H9 (cell line): ENCODE measurements at regions not wholly inside any gene's neighbourhood (a gene's known extent, or its start where the extent isn't known, plus 50 kb on each side); places are given as distances from the start of the nearest gene placed in this dataset.

Experiments used
- DNase-seq: peaks from one replicate; pipeline ENCODE4 v3.0.0-alpha.2; 2017
- H2AFZ ChIP-seq: one replicate; pipeline ENCODE4 v1.6.1; 2013; ENCODE audit warnings: mild to moderate bottlenecking, low read length, control low read depth, moderate library complexity
- H2AK5ac ChIP-seq: 2 replicates; pipeline ENCODE4 v1.6.1; 2013; ENCODE audit warnings: low read length, control low read depth, mixed read lengths; ENCODE audit not compliant: insufficient read length
- H2BK120ac ChIP-seq: one replicate; pipeline ENCODE4 v1.6.1; 2013; ENCODE audit warnings: low read depth, mild to moderate bottlenecking, low read length, control low read depth, inconsistent platforms; ENCODE audit not compliant: poor library complexity, severe bottlenecking
- H2BK12ac ChIP-seq: 2 replicates; pipeline ENCODE4 v1.6.1; 2013; ENCODE audit warnings: low read length, control low read depth, mixed read lengths, low read depth; ENCODE audit not compliant: insufficient read length
- H2BK15ac ChIP-seq: 2 replicates; pipeline ENCODE4 v1.6.1; 2013; ENCODE audit warnings: low read depth, low read length, control low read depth
- H2BK20ac ChIP-seq: one replicate; pipeline ENCODE4 v1.6.1; 2013; ENCODE audit warnings: low read depth, mild to moderate bottlenecking, low read length, control low read depth, inconsistent platforms; ENCODE audit not compliant: poor library complexity, severe bottlenecking
- H2BK5ac ChIP-seq: 2 replicates; pipeline ENCODE4 v1.6.1; 2013; ENCODE audit warnings: low read length, control low read depth, mixed read lengths; ENCODE audit not compliant: insufficient read length
- H3K14ac ChIP-seq: 2 replicates; pipeline ENCODE4 v1.6.1; 2013; ENCODE audit warnings: low read length, control low read depth; ENCODE audit not compliant: insufficient read depth
- H3K18ac ChIP-seq: 2 replicates; pipeline ENCODE4 v1.6.1; 2013; ENCODE audit warnings: low read depth, mild to moderate bottlenecking, mixed read lengths, low read length, control low read depth; ENCODE audit not compliant: insufficient read length
- H3K23ac ChIP-seq: 2 replicates; pipeline ENCODE4 v1.6.1; 2013; ENCODE audit warnings: low read length, control low read depth, mixed read lengths, low read depth; ENCODE audit not compliant: insufficient read length
- H3K23me2 ChIP-seq: 2 replicates; pipeline ENCODE4 v1.6.1; 2013; ENCODE audit warnings: low read depth, mild to moderate bottlenecking, mixed read lengths, low read length, control low read depth; ENCODE audit not compliant: insufficient read length, poor library complexity, severe bottlenecking
- H3K27ac ChIP-seq: 2 replicates; pipeline ENCODE4 v1.5.1; 2013; ENCODE audit warnings: low read length, control low read depth, mixed read lengths, low read depth; ENCODE audit not compliant: insufficient read length
- H3K27me3 ChIP-seq: 2 replicates; pipeline ENCODE4 v1.6.1; 2013; ENCODE audit warnings: low read length, control low read depth, inconsistent platforms; ENCODE audit not compliant: insufficient read depth
- H3K4ac ChIP-seq: 2 replicates; pipeline ENCODE4 v1.6.1; 2013; ENCODE audit warnings: low read depth, mild to moderate bottlenecking, control low read depth, inconsistent platforms, low read length, moderate library complexity
- H3K4me1 ChIP-seq: 2 replicates; pipeline ENCODE4 v1.6.1; 2013; ENCODE audit warnings: low read length, control low read depth, inconsistent platforms; ENCODE audit not compliant: insufficient read depth
- H3K4me2 ChIP-seq: 2 replicates; pipeline ENCODE4 v1.6.1; 2013; ENCODE audit warnings: low read length, control low read depth, mixed read lengths; ENCODE audit not compliant: insufficient read length, insufficient read depth
- H3K56ac ChIP-seq: 2 replicates; pipeline ENCODE4 v1.6.1; 2013; ENCODE audit warnings: low read depth, mild to moderate bottlenecking, mixed read lengths, low read length, control low read depth; ENCODE audit not compliant: insufficient read length
- H3K79me1 ChIP-seq: 2 replicates; pipeline ENCODE4 v1.6.1; 2013; ENCODE audit warnings: low read depth, mild to moderate bottlenecking, moderate library complexity, low read length, control low read depth, inconsistent platforms; ENCODE audit not compliant: insufficient read depth, poor library complexity, severe bottlenecking
- H3K79me2 ChIP-seq: 2 replicates; pipeline ENCODE4 v1.6.1; 2013; ENCODE audit warnings: low read length, control low read depth, inconsistent platforms; ENCODE audit not compliant: insufficient read depth
- H3K9ac ChIP-seq: 2 replicates; pipeline ENCODE4 v1.6.1; 2013; ENCODE audit warnings: low read length, control low read depth, mixed read lengths; ENCODE audit not compliant: insufficient read length; ENCODE audit errors: extremely low read depth
- H3K9me3 ChIP-seq: one replicate; pipeline ENCODE4 v1.6.1; 2013; ENCODE audit warnings: low read depth, low read length, inconsistent platforms; ENCODE audit not compliant: control insufficient read depth
- H3T11ph ChIP-seq: one replicate; pipeline ENCODE4 v1.6.1; 2013; ENCODE audit warnings: mild to moderate bottlenecking, low read length, control low read depth, inconsistent platforms
- H4K20me1 ChIP-seq: one replicate; pipeline ENCODE4 v1.6.1; 2013; ENCODE audit not compliant: control insufficient read depth, insufficient read length, insufficient read depth
- H4K5ac ChIP-seq: 2 replicates; pipeline ENCODE4 v1.6.1; 2013; ENCODE audit warnings: low read depth, mild to moderate bottlenecking, mixed read lengths, low read length, control low read depth; ENCODE audit not compliant: insufficient read length
- H4K8ac ChIP-seq: replicated peaks from 2 replicates; pipeline ENCODE4 v1.6.1; 2013; ENCODE audit warnings: low read length, control low read depth, mixed read lengths, low read depth; ENCODE audit not compliant: insufficient read length
- H4K91ac ChIP-seq: 2 replicates; pipeline ENCODE4 v1.6.1; 2013; ENCODE audit warnings: low read depth, mild to moderate bottlenecking, moderate library complexity, mixed read lengths, low read length, control low read depth; ENCODE audit not compliant: insufficient read length
- H3K27ac Mint-ChIP-seq, 3 experiments: 2 replicates in 2 of 3; 3 replicates in 1 of 3; pipeline ENCODE4 v1.8.0; 2020 to 2021; ENCODE audit warnings: mixed read lengths in 3 of 3, mild to moderate bottlenecking in 1 of 3, moderate library complexity in 1 of 3
- H3K27me3 Mint-ChIP-seq: 2 replicates; pipeline ENCODE4 v1.8.0; 2021; ENCODE audit warnings: low read depth, mild to moderate bottlenecking, moderate library complexity, mixed read lengths
- H3K36me3 Mint-ChIP-seq, 3 experiments: 2 replicates in 2 of 3; 3 replicates in 1 of 3; pipeline ENCODE4 v1.8.0; 2020 to 2021; ENCODE audit warnings: low read depth in 3 of 3, mixed read lengths in 3 of 3; ENCODE audit not compliant: insufficient read depth in 1 of 3
- H3K4me1 Mint-ChIP-seq, 2 experiments: 2 replicates each; pipeline ENCODE4 v1.8.0; 2020; ENCODE audit warnings: mixed read lengths in 2 of 2
- H3K4me3 Mint-ChIP-seq, 2 experiments: 2 replicates in 1 of 2; 3 replicates in 1 of 2; pipeline ENCODE4 v1.8.0; 2020 to 2021; ENCODE audit warnings: mild to moderate bottlenecking in 2 of 2, mixed read lengths in 2 of 2, moderate library complexity in 1 of 2
- H3K9me3 Mint-ChIP-seq, 2 experiments: 2 replicates in 1 of 2; 3 replicates in 1 of 2; pipeline ENCODE4 v1.8.0; 2020; ENCODE audit warnings: mild to moderate bottlenecking in 2 of 2, mixed read lengths in 2 of 2, moderate library complexity in 1 of 2
- WGBS: extraction: QIAGEN DNeasy Blood & Tissue Kit; methylation state at CpG from one replicate; pipeline ENCODE4 v1.1.7; 2013; ENCODE audit warnings: missing lambda C conversion rate, low lambda C conversion rate, mixed read lengths; ENCODE audit not compliant: insufficient read length; ENCODE audit errors: extremely low coverage; 5-methylcytosine and 5-hydroxymethylcytosine counted together
- TF ChIP-seq, protein P1 (sequence below): fragments of 200-600 bp; sonication (generic); conservative IDR thresholded peaks from 3 replicates; pipeline ENCODE4 v1.8.0; 2021; ENCODE audit warnings: antibody characterized with exemption, mild to moderate bottlenecking

DNA sequence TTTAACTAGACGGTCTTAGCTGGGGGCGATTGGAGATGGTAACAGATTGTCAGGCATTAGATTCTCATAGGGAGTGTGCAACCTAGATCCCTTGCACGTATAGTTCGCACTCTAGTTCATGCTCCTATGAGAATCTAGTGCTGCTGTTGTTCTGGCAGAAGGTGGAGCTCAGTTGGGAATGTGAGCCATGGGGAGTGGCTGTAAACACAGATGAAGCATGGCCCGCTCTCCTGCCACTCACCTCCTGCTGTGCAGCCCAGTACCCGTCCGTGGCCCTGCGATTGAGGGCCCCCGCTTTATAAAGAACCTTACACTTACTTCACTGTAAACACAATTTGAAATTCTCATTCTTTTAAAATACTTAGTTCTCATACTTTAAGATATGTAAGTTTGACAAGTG, 339.4 kb downstream of the CDH26 start:
- no peaks in the 10 kb centered on the region for H3K4me1 Mint-ChIP-seq
- H3K4ac ChIP-seq: no peak overlapping the region
- H3T11ph ChIP-seq: no peak overlapping the region
- no peaks in the 10 kb centered on the region for H3K4me1 ChIP-seq
- peaks cover 4 to 19% of the 10 kb centered on the region in 2 experiments for H3K9me3 Mint-ChIP-seq
- no peak for DNase-seq
- no peaks in the 10 kb centered on the region for H3K79me2 ChIP-seq
- H2BK5ac ChIP-seq: no peak overlapping the region
- no peak overlapping the region for H3K9ac ChIP-seq
- H3K18ac ChIP-seq: no peak overlapping the region
- H2BK12ac ChIP-seq: no peak overlapping the region
- no peak overlapping the region for H3K4me2 ChIP-seq
- no peak overlapping the region for H3K14ac ChIP-seq
- H4K20me1 ChIP-seq: no peaks in the 10 kb centered on the region
- no peak overlapping the region for H3K4me3 Mint-ChIP-seq
- no peaks in the 10 kb centered on the region for H3K23me2 ChIP-seq
- H2AFZ ChIP-seq: no peak overlapping the region
- no peak overlapping the region for H2BK15ac ChIP-seq
- no peak overlapping the region for H4K5ac ChIP-seq
- no peak overlapping the region for H3K27ac Mint-ChIP-seq
- no peaks in the 10 kb centered on the region; a peak in 2 of 7 replicates for H3K36me3 Mint-ChIP-seq
- peaks cover 15% of the 10 kb centered on the region for H3K27me3 Mint-ChIP-seq
- H3K56ac ChIP-seq: no peak overlapping the region
- H4K8ac ChIP-seq: no peak overlapping the region
- no peak overlapping the region for H2BK20ac ChIP-seq
- no peak overlapping the region for H2AK5ac ChIP-seq
- H3K79me1 ChIP-seq: no peaks in the 10 kb centered on the region
- H3K27ac ChIP-seq: no peak overlapping the region
- no peaks in the 10 kb centered on the region for H3K9me3 ChIP-seq
- no peak overlapping the region for H3K23ac ChIP-seq
- WGBS: no CpG with 5 or more reads among the region's 9 CpGs
- no peaks in the 10 kb centered on the region for H3K27me3 ChIP-seq
- H2BK120ac ChIP-seq: no peak overlapping the region
- H4K91ac ChIP-seq: no peak overlapping the region
- TF ChIP-seq, protein P1, sequence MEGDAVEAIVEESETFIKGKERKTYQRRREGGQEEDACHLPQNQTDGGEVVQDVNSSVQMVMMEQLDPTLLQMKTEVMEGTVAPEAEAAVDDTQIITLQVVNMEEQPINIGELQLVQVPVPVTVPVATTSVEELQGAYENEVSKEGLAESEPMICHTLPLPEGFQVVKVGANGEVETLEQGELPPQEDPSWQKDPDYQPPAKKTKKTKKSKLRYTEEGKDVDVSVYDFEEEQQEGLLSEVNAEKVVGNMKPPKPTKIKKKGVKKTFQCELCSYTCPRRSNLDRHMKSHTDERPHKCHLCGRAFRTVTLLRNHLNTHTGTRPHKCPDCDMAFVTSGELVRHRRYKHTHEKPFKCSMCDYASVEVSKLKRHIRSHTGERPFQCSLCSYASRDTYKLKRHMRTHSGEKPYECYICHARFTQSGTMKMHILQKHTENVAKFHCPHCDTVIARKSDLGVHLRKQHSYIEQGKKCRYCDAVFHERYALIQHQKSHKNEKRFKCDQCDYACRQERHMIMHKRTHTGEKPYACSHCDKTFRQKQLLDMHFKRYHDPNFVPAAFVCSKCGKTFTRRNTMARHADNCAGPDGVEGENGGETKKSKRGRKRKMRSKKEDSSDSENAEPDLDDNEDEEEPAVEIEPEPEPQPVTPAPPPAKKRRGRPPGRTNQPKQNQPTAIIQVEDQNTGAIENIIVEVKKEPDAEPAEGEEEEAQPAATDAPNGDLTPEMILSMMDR: no peak
